KBM-7 (cell line): ENCODE measurements at regions not wholly inside any gene's neighbourhood (a gene's known extent, or its start where the extent isn't known, plus 50 kb on each side); places are given as distances from the start of the nearest gene placed in this dataset.
"Not testable (repeated sequence)": the region's sequence is repeated elsewhere in the genome, so short reads cannot be mapped to it uniquely, and the experiment has no call there.

Experiments used
- DNase-seq: peaks from one replicate; pipeline ENCODE4 v3.0.0-alpha.2; 2015
- in situ Hi-C: fragments of 300-500 bp; cut with MboI; formaldehyde crosslinking; loops from 2 replicates; pipeline ENCODE4 v1.14.3; 2020; ENCODE audit warnings: low sequenced_read_pairs, low pct_unique_long_range_greater_than_20kb, mixed read lengths

DNA sequence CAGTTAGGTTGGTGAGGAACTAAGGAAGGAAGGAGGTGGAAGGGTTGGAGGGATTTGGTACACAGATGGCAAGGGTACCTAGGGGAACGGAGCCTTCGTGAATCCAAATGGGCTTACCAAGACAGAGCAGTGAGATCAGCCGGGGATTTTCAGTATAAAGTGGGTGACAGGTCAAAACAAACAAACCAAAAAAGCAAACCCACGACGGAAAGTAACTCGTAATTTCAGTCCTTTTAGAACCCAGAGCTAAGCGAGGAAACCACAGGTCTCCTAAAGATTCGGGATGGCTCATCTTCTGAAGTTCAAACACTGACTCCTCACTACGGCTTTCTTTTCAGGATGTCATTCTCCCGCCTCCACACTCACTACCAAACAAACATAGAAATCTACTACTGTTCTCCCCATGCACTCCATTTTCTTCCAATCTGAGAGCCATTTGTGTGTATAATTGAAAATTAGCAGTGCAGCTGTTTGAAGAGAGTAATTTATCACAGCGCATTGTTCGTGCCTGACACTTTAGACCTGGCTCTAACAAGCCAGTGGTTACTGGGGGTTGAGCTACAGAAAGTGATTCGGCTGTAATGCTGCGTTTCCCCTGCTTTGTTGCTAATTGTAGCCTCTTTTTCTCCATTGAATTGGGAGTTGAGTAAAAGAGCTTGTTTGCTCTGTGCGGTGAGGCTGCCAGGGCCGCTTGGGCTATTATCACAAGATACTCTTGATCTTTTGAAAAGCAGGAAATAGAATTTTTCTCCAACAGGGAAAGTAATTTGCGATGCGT lies 64.7 kb upstream of the CCDC39 start:
- no peak for DNase-seq
- in situ Hi-C loops: no loop called here

- in situ Hi-C loops: no loop called here
- DNase-seq: no peak
These were observed 68.6 kb upstream of the CCDC39 start for GRCh38 chr3:180747805-180748361.

DNA sequence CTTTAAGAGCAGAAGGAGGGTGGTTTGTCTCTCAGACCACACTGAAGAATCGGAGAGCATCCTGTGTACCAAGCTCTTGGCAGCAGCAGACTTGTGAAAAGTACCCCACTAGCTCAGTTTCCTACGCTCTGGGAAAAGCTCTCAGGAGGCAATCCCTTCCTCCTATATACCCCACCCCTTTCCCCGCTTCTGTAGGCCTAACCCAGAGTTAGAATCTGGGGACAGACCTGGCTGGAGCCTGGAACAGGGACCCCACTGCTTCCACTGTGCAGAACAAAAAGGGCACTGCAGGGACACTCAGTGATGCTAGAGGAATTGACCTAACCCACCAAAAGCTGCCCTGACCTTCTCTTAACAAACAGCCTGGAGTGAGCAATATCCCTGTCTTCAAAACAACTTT lies 70.0 kb upstream of the CCDC39 start:
- in situ Hi-C loops: no loop called here
- no peak for DNase-seq

GRCh38 chr3:180749796-180750195 lies 70.5 kb upstream of the CCDC39 start:
- no peak for DNase-seq
- in situ Hi-C loops: no loop called here

DNA sequence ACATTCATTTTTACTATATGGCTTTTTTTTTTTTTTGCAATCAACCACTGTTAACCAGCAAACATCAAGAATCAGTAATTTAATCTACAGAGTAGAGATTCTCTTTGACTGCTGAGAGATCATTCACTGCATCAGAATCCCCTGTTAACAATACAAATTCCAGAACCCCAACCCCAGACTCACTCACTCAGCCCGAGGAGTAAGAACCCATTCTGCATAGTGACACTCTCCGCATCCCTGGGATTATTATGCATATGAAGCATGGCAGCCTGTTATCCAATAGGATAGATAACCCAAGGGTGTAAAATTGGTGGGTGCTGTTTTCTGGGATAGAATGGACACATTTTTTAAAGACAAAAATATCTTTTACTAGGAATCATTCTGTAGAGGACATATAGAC lies 76.3 kb upstream of the CCDC39 start:
- in situ Hi-C loops: no loop called here
- DNase-seq: no peak

- in situ Hi-C loops: no loop called here
- no peak for DNase-seq
These were observed 83.6 kb upstream of the CCDC39 start for GRCh38 chr3:180762866-180763265.

DNA sequence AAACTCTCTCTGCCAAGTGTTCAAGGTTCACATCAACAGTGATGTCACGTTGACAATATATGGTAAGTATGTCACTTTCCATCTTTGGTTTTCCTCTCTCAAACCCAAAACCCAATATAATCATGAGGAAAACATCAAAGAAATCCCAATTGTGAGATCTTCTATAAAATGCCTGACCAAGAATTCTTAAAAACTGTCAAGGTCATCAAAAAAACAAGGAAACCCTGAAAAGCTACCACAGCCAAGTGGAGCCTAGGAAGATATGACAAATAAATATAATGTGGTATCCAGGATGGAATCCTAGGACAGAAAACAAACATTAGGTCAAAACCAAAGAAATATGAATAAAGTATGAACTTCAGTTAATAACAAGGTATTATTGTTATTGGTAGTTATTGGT lies 85.2 kb upstream of the CCDC39 start:
- in situ Hi-C loops: no loop called here
- no peak for DNase-seq

DNA sequence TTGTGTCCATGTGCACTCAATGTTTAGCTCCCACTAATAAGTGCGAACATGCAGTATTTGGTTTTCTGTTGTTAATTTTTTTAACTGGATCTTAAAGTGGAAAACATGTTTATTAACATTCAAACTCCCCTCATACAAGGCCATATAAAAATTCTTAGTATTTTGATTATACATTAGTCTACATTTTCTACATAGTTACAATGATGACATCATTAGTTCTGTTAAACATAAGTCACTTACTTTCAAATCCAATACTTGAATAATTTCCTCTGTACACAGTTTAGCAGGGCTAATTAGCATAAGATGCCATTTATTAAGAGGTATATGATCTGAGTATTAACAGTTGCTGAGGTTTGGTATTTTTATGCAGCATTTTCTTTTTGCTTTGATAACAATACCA lies 91.3 kb upstream of the CCDC39 start:
- DNase-seq: no peak
- in situ Hi-C loops: no loop called here

GRCh38 chr3:180776433-180776832 lies 97.1 kb upstream of the CCDC39 start:
- in situ Hi-C loops: no loop called here

DNA sequence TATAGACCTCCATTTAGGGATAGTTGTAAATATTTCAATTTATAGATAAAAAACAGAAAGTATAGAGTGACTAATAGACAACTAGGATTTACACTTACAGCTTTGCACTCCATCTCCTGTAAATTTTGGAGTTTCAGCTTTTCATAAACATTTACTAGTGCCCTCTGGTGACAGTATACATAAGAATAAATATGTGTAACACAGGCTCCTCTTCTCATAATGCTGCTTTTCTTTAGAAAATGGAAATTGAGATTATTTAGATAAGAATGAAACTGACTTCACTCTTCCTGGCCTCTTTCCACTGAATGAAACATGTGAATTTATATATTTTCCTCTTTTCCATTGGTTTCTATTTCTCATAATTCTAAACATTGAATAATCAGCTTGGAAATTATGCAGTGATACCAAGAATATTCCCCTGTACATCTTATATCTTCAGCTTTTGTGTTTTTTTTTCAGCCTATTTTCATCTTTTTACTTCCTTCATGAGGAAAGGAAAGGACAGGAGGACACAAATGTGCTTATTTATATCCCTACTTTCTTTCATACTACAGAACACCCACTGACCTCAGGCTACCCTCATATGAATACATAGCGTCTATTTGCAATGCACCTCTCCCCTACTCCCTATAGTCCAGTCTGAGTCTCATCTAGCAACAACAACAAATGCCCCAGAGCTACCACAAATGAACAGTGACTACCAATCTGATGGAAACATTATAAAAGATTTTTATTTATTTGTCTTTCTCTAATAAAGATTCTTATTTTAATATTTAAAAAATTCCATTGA lies 103.1 kb upstream of the CCDC39 start:
- DNase-seq: no peak
- in situ Hi-C loops: no loop called here

More at GRCh38 chr3:180776433-180776832, 97.1 kb upstream of the CCDC39 start:
- no peak for DNase-seq

GRCh38 chr3:180786227-180786626 lies 106.9 kb upstream of the CCDC39 start:
- in situ Hi-C loops: not testable (repeated sequence)

GRCh38 chr3:180789774-180790173 lies 110.5 kb upstream of the CCDC39 start:
- DNase-seq: no peak
- in situ Hi-C loops: no loop called here

More at GRCh38 chr3:180786227-180786626, 106.9 kb upstream of the CCDC39 start:
- DNase-seq: not testable (repeated sequence)

- in situ Hi-C loops: no loop called here
- DNase-seq: peak; percentile 2
These were observed 114.3 kb upstream of the FXR1 start for GRCh38 chr3:180798197-180798596.

GRCh38 chr3:180802837-180803236 lies 109.6 kb upstream of the FXR1 start:
- in situ Hi-C loops: no loop called here
- peak; percentile 19 for DNase-seq

GRCh38 chr3:180804916-180805315 lies 107.6 kb upstream of the FXR1 start:
- DNase-seq: peak; percentile 2
- in situ Hi-C loops: no loop called here

DNA sequence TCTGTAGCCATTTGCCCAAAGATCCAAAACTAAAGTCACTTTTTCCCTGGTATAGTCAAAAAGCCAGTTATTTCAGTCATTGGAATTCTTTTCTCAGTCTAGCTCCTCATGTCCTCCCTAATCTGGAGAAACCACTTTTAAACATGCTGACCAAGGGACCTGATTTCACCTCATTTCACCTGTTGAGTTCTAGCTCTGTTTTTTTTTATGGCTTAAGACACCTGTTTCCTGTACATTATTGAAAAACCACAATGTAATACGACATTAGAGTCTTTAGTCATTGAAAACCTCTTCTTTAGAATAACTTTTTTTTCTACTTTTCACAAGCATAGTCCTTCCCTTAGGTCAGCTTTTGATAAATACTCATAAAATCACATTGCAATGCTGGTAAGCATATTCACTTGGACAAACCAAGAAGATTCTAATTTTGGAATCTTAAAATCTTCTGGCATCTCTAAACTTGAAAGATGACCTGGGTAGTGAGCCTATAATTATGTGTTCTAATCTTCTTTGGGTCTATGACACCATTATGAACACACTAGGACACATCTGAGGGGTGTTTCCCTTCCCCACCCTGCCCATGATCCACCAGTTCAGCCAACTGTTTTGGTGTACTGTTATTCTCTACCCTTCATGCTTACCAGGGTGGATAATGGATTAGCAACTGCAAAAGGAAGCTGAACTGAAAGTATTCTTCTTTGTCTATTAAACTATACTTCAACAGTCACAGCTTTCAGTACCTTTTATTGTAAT lies 103.5 kb upstream of the FXR1 start:
- in situ Hi-C loops: no loop called here
- DNase-seq: no peak

GRCh38 chr3:180820400-180820799 lies 92.1 kb upstream of the FXR1 start:
- no peak for DNase-seq
- in situ Hi-C loops: no loop called here

- in situ Hi-C loops: no loop called here
- DNase-seq: no peak
These were observed 86.5 kb upstream of the FXR1 start for GRCh38 chr3:180825964-180826363.

GRCh38 chr3:180827171-180827570 lies 85.3 kb upstream of the FXR1 start:
- in situ Hi-C loops: no loop called here
- DNase-seq: no peak
